CD4-positive, alpha-beta T cell treated with Interleukin-10 for 1 hour (primary cell): ENCODE measurements at regions not wholly inside any gene's neighbourhood (a gene's known extent, or its start where the extent isn't known, plus 50 kb on each side); places are given as distances from the start of the nearest gene placed in this dataset.
"Not testable (repeated sequence)": the region's sequence is repeated elsewhere in the genome, so short reads cannot be mapped to it uniquely, and the experiment has no call there.

Source experiments
- DNase-seq: peaks from one replicate; pipeline ENCODE4 v3.0.0-alpha.2; 2020

GRCh38 chr21:20020026-20020425, 978.2 kb upstream of the NCAM2 start:
- DNase-seq: no peak

- DNase-seq: no peak
Measured at GRCh38 chr21:20023193-20023592, 975.0 kb upstream of the NCAM2 start.

- DNase-seq: no peak
Measured at GRCh38 chr21:20024741-20025140, 973.5 kb upstream of the NCAM2 start.

DNA sequence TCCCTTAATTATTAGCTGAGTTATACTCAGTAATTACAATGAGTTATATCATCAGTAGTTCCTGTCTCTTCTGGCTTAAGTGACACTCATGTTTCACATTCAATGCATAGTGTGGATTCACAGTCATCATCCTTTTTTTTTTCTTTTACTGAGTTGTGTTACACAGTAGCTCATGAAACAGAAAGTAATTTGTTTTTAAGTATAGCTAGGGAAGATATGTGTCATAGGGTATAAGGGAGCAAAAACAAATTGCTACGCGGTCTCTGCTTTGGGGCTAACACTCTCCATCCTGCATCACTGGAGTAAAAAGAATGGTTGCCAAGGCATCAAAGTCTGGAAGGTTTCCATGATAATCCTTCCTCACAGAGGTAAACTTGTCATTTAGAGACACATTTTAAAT, 971.7 kb upstream of the NCAM2 start:
- DNase-seq: no peak

DNA sequence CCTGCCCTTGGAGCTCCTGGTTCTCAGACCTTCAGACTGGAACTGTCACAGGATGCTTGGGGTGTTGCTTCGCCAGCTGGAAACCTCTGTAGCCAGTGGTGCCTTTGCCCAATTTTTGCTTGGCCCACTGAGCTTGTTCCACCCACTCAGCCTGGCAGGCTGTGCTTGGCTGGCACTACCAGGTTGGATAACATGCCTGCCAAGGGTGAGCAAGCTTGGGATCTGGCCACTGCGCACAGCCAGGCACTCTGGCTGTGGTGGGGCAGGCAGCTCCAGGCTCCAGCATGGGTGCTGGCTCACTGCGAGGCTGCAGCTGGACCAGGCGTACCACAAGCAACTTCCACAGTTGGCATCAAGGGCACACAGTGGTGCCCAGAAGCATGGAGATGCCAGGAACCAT, 967.8 kb upstream of the NCAM2 start:
- DNase-seq: no peak

- DNase-seq: no peak
Measured at GRCh38 chr21:20031807-20032206, 966.4 kb upstream of the NCAM2 start.

DNA sequence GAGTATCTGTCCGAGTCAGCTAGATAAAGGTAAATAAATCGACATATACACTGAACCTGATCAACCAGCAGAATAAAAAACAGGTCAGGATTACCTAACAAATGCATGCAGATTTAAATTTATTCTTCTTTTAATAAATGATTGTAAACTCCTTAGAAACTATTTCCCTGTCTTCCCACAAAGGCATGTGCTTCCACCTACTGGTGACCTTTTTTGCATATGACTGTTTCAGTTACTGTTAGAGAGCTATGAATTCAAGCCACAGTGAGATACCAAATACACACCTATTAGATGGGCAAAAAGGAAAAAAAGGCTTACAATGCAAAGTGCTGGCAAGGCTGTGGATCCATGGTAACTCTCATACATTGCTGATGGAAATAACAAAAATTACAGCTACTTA, 957.4 kb upstream of the NCAM2 start:
- no peak for DNase-seq

DNA sequence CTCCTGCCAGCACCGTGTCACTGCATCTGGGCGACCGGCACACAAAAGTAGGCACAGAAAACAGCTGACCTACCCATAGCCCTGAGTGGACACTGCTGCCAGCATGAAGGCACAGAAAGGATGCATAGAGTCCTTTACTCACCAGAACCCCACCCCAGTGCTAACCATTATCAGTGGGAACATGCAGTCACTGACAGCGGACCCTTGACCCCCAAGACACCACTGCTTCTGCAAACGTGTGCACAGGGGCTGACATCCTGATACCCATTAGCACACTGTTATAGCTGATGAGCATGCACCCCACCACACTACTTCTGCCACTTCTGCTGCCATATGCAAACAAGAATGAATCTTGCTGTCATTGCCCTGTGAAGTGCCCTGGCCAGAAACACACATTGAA, 953.0 kb upstream of the NCAM2 start:
- no peak for DNase-seq

DNA sequence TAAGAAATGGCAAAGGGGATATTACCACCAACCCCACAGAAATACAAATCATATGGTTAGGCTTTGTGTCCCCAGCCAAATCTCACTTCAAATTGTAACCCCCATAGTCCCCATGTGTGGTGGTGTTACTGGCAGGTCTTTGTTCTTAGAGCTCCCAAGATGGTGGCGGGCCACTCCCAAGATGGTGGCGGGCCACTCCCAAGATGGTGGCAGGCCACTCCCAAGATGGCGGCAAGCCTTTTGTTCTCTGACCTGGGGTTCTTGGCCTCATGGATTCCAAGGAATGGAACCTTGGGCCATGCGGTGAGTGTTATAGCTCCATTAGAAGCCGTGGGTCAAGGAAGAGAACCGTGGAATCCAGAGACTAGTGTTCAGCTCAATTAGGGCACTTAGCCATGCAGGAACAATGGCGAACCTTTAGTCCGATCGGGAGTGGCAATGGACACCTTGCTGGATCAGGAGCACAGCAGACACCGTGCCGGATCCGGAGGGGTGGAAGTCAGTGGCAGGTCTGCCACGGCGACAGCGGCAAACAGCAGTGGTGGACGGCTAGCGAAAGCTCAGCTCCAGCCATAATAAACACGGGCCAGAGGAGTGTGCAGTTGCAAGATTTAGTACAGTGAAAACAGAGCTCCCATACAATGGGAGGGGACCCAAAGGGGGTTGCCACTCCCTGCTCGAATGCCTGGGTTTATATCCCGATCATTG, 949.9 kb upstream of the NCAM2 start:
- DNase-seq: not testable (repeated sequence)

GRCh38 chr21:20083336-20083735, 914.9 kb upstream of the NCAM2 start:
- no peak for DNase-seq

DNA sequence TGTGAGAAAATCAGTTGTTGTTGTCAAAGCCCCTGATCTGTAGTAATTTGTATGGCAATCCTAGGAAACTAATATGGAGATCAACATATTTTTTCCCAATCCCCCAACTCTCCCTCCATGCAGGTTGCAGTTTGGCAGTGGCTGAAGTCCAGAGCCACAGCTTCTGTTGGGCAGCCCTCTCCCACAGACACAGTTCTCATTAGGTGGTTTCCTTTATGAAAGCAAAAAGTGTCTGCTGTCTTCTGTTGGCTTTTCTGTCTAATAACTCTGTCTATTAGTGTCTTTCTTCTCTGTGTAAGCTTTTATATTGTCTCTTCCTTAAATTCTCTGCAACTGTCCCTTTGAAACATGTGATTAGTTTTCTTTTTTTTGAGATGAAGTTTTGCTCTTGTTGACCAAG, 914.3 kb upstream of the NCAM2 start:
- no peak for DNase-seq

DNA sequence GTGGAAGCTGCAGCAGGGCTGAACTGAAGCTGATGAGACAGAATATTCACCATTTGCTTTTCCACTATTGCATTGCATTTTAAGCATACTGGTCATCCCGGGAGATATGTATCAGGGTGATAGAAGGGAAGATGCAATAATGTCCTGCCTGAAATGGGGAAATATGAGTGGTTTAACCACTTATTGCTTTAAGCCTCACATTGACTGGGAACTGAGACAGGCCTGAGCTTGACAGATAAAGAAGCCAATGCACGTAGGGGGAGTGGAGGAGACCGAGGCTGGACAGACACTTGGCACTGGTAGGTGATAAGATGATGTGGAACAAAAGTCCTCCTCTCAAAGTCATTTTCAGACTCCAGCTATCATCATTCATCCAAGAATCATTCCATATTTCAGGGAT, 911.7 kb upstream of the NCAM2 start:
- no peak for DNase-seq

DNA sequence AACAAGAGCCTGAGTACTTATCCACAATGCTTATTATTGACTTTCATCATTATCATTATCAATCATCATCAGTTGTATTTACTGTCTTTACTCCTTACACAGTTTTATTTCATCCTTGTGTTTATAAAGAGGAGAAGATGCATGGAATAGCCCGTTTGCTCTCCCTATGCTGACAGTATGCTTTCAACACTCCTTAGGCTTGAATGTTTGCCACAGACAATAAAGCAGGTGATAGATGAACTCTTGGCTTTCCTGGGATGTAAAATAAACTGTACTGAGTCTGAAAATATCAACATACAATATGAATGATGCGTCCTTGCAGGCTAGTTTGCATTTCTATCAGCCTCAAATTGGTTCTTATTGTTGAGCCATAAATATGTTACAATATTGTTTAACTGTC, 891.8 kb upstream of the NCAM2 start:
- no peak for DNase-seq

GRCh38 chr21:20108016-20108415, 890.2 kb upstream of the NCAM2 start:
- DNase-seq: no peak

DNA sequence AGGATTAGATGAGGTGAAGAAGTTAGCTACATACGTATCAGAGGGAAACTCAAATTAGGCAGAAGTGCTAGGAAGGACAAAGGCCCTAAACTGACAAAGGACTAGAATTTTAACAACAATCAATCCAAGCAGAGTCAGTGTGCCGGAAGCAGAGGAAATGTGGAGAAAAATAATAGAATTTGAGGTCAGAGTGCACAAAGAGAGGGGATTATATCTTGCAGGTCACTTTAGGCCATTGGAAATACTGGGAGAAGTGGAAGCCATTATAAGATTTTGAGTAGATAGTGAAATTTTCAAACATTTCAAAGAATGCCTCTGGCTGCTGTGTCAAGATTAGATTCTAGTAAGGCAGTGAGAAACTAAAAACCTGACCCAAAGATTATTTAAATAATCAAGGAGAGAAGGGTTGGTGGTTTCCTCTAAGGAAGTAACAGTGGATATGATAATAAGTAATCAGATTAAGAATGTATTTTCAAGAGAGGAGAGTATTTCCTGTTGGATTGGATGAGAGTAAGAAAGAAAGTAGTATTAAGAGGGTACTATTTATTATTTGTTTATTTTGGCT, 889.2 kb upstream of the NCAM2 start:
- no peak for DNase-seq

DNA sequence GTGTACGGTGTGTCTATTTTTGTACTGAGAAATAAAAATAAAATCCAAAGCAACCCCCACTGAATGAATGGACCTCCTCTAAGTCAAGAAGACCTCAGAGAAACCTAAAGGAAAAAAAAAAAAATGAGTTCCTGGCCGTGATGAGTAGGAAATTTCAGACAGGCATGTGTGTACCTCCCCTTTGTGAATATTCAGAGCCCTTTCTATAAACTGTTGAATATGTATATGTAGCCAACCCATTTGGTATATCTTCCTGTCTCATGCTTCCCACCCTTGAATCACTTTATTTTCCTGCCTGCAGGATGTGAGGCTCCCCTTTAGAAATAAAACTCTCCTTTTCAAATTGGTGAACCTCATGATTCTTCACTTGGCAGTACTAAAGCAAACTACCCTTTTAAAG, 887.8 kb upstream of the NCAM2 start:
- DNase-seq: no peak

- no peak for DNase-seq
Measured at GRCh38 chr21:20151741-20152140, 846.5 kb upstream of the NCAM2 start.

DNA sequence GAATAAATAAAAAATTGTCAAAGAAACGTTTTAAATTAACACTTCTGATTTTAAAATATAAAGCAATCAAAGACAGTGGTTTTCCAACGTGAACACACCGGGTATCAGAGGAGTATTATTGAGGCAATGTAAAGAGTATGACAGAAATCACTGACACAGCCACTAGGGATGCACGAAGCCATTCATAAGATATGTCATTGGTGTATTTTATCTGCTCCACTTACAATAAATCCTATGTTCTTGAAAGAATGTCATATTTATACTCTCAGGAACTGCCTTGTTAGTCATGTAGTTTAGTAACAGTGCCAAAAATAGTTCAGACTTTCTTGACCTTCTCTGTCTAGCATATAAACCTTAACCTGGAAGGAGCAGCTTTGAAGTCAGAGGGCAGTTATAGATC, 835.0 kb upstream of the NCAM2 start:
- DNase-seq: no peak

- no peak for DNase-seq
Measured at GRCh38 chr21:20167059-20167458, 831.1 kb upstream of the NCAM2 start.

GRCh38 chr21:20169812-20170576, 828.2 kb upstream of the NCAM2 start:
- DNase-seq: no peak

DNA sequence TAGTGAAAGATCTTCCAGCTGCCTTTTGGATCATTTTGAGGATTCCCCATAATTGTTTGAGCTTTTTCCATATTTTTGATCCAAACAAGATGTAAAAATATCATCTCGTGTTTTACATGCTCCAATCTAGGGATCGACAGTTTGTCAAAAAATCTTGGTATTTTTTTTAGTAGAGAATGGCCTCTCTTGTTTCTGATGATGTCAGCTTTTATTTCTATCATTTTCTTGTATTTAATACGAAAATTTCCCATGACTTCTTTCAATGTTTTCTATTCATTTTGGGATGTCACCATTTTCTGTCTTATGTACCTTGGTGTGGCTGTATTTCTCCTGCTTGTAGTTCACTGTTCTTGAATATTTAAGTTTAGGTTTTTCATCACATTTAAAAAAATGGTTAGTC, 812.0 kb upstream of the NCAM2 start:
- DNase-seq: no peak

DNA sequence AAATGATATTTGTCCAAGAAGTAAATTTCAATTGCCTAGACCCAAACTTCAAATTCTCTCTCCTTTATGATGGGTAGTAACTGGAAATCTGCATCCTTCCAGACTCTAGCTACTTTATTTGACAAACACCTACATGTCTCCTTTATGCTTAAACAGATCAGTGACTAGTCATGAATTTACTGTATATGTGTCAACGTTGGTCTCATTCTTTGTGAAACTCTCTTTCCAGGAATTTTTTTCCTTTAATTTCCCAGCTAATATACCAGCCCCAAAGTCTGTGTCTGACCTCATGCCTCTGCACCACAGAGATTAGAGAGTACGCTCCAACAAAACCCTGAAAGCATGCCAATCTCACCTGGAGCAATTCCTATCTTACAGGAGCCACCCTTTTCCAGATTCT, 811.2 kb upstream of the NCAM2 start:
- DNase-seq: no peak

DNA sequence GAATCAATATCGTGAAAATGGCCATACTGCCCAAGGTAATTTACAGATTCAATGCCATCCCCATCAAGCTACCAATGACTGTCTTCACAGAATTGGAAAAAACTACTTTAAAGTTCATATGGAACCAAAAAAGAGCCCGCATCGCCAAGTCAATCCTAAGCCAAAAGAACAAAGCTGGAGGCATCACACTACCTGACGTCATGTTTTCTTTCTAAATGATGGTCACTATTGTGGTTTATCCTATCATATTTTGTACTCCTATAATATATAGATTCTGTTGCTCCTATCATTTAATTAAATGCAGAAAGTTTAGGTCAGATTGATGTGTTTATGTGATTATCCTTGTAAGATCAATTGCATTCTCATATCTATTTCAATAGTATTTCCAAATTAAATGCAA, 796.9 kb upstream of the NCAM2 start:
- DNase-seq: not testable (repeated sequence)

DNA sequence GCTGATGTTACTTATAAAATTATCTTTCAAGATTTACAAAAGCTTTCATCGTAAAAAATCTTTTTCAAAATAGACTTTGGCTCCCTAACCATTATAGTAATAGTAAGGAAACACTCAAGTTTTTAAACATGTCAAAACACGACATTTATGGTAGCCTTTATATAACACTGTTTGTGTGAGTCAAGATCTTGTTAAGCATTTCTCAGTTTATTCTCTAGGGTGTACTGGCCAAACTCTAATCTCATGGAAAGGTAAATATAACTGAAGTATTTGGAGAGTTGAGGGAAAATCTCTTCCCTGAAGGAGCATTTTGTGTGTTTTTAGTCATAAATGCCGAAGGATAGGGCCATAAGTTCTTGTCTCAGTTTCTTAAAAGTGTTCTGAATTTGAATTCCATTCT, 790.9 kb upstream of the NCAM2 start:
- no peak for DNase-seq

- DNase-seq: no peak
Measured at GRCh38 chr21:20215959-20216358, 782.2 kb upstream of the NCAM2 start.
